GM23338 (cell line): ENCODE measurements at regions not wholly inside any gene's neighbourhood (a gene's known extent, or its start where the extent isn't known, plus 50 kb on each side); places are given as distances from the start of the nearest gene placed in this dataset.

ENCODE experiments used
- CREB1 ChIP-seq: fragments of 250-450 bp; sonication (Bioruptor Pico); IDR thresholded peaks from 2 replicates; pipeline ENCODE4 v1.5.0; 2020; ENCODE audit warnings: low read depth, mild to moderate bottlenecking, moderate library complexity
- EZH2 ChIP-seq: fragments of 200-600 bp; sonication (generic); IDR thresholded peaks from one replicate; pipeline ENCODE4 v1.8.0; 2017; ENCODE audit warnings: antibody characterized with exemption, mild to moderate bottlenecking, low read depth; ENCODE audit not compliant: unreplicated experiment
- JUNB ChIP-seq: IDR thresholded peaks from one replicate; pipeline ENCODE4 v1.6.1; 2016; ENCODE audit warnings: antibody characterized with exemption; ENCODE audit not compliant: unreplicated experiment
- POLR2AphosphoS5 ChIP-seq: IDR thresholded peaks from 2 replicates; pipeline ENCODE4 v1.6.1; 2016; ENCODE audit warnings: antibody characterized with exemption, low read depth
- TF ChIP-seq, protein P1 (sequence below): IDR thresholded peaks from one replicate; pipeline ENCODE4 v1.6.1; 2018; ENCODE audit warnings: antibody characterized with exemption; ENCODE audit not compliant: unreplicated experiment
- TF ChIP-seq, protein P2 (sequence below), 2 experiments: fragments of 200-600 bp in 1 of 2; sonication (generic) in 1 of 2; conservative IDR thresholded peaks; 2 replicates each; pipeline versions ENCODE4 v1.5.1 to v1.6.1; 2016 to 2017; ENCODE audit warnings: antibody characterized with exemption in 2 of 2, low read depth in 2 of 2, mild to moderate bottlenecking in 2 of 2, moderate library complexity in 1 of 2

DNA sequence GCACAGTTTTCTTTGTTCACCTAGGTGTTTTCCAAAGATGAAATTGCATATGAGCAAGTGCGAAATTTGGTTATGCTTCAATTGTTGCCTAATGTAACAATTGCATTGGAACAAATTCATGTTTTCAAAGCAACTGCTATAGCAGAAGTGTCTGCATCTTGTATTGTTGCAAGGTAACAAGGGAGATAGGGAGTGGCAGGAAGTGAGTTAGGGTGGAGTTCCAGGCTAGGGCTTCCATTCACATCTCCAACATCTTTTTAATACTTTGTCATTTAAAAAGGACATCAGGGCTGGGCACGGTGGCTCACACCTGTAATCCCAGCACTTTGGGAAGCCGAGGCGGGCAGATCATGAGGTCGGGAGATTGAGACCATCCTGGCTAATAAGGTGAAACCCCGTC, 312.3 kb upstream of the E2F7 start:
- TF ChIP-seq EZH2 (no peak), CREB1 (CRISPR knock-in tag) (no peak), POLR2AphosphoS5 (no peak), JUNB (no peak)
- TF ChIP-seq, protein P1, sequence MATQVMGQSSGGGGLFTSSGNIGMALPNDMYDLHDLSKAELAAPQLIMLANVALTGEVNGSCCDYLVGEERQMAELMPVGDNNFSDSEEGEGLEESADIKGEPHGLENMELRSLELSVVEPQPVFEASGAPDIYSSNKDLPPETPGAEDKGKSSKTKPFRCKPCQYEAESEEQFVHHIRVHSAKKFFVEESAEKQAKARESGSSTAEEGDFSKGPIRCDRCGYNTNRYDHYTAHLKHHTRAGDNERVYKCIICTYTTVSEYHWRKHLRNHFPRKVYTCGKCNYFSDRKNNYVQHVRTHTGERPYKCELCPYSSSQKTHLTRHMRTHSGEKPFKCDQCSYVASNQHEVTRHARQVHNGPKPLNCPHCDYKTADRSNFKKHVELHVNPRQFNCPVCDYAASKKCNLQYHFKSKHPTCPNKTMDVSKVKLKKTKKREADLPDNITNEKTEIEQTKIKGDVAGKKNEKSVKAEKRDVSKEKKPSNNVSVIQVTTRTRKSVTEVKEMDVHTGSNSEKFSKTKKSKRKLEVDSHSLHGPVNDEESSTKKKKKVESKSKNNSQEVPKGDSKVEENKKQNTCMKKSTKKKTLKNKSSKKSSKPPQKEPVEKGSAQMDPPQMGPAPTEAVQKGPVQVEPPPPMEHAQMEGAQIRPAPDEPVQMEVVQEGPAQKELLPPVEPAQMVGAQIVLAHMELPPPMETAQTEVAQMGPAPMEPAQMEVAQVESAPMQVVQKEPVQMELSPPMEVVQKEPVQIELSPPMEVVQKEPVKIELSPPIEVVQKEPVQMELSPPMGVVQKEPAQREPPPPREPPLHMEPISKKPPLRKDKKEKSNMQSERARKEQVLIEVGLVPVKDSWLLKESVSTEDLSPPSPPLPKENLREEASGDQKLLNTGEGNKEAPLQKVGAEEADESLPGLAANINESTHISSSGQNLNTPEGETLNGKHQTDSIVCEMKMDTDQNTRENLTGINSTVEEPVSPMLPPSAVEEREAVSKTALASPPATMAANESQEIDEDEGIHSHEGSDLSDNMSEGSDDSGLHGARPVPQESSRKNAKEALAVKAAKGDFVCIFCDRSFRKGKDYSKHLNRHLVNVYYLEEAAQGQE, result no peak
- TF ChIP-seq, protein P2, sequence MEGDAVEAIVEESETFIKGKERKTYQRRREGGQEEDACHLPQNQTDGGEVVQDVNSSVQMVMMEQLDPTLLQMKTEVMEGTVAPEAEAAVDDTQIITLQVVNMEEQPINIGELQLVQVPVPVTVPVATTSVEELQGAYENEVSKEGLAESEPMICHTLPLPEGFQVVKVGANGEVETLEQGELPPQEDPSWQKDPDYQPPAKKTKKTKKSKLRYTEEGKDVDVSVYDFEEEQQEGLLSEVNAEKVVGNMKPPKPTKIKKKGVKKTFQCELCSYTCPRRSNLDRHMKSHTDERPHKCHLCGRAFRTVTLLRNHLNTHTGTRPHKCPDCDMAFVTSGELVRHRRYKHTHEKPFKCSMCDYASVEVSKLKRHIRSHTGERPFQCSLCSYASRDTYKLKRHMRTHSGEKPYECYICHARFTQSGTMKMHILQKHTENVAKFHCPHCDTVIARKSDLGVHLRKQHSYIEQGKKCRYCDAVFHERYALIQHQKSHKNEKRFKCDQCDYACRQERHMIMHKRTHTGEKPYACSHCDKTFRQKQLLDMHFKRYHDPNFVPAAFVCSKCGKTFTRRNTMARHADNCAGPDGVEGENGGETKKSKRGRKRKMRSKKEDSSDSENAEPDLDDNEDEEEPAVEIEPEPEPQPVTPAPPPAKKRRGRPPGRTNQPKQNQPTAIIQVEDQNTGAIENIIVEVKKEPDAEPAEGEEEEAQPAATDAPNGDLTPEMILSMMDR (conservative IDR thresholded peaks at IDR 0.05; ENCODE audit: low read depth in 2 of 2), result no peak
